ENCODE measurements at regions not wholly inside any gene's neighbourhood (a gene's known extent, or its start where the extent isn't known, plus 50 kb on each side); places are given as distances from the start of the nearest gene placed in this dataset.

DNA sequence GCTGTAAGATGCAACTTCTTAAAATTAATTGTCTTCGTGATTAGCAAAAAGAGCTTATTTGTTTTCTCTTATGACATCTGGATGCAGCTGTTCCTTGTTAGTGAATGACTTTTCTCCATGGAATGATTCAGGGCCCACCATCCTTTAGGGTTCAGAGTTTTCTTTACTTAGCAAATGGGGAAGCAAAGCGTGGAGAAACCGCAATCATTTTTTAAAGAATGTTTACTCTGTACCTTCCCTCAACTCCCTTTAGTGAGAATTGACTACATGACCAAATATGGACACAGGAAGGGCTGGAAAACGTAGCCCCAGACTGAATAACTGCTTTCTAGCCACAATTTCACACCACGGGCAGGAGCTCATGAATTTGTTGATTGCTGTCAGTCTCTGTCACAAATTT, 130.1 kb downstream of the EDEM1 start:
- TF ChIP-seq, protein P1, sequence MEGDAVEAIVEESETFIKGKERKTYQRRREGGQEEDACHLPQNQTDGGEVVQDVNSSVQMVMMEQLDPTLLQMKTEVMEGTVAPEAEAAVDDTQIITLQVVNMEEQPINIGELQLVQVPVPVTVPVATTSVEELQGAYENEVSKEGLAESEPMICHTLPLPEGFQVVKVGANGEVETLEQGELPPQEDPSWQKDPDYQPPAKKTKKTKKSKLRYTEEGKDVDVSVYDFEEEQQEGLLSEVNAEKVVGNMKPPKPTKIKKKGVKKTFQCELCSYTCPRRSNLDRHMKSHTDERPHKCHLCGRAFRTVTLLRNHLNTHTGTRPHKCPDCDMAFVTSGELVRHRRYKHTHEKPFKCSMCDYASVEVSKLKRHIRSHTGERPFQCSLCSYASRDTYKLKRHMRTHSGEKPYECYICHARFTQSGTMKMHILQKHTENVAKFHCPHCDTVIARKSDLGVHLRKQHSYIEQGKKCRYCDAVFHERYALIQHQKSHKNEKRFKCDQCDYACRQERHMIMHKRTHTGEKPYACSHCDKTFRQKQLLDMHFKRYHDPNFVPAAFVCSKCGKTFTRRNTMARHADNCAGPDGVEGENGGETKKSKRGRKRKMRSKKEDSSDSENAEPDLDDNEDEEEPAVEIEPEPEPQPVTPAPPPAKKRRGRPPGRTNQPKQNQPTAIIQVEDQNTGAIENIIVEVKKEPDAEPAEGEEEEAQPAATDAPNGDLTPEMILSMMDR (IDR thresholded peaks at IDR 0.05) = no peak
- no peak for TF ChIP-seq POLR2A (IDR thresholded peaks at IDR 0.05)
